Ascending aorta (tissue), 2 donors: ENCODE measurements at regions not wholly inside any gene's neighbourhood (a gene's known extent, or its start where the extent isn't known, plus 50 kb on each side); places are given as distances from the start of the nearest gene placed in this dataset.
"Not testable (repeated sequence)": the region's sequence is repeated elsewhere in the genome, so short reads cannot be mapped to it uniquely, and the experiment has no call there.

Experiments used
- DNase-seq, 2 donors: peaks; one replicate each; pipeline ENCODE4 v3.0.0-alpha.2; 2019; ENCODE audit warnings: low spot score in 2 of 2
- H3K27ac ChIP-seq, 2 donors: fragments of 200-600 bp; sonication (generic); one replicate each; pipeline ENCODE4 v1.5.1; 2016 to 2017; ENCODE audit warnings: mild to moderate bottlenecking in 1 of 2
- H3K27me3 ChIP-seq: fragments of 200-600 bp; sonication (generic); one replicate; pipeline ENCODE4 v1.5.1; 2017
- H3K36me3 ChIP-seq, 2 donors: fragments of 200-600 bp; sonication (generic); one replicate each; pipeline ENCODE4 v1.5.1; 2016
- H3K4me1 ChIP-seq, 2 donors: fragments of 200-600 bp; sonication (generic); one replicate each; pipeline ENCODE4 v1.5.1; 2016 to 2017; ENCODE audit warnings: mild to moderate bottlenecking in 1 of 2
- H3K4me3 ChIP-seq, 2 donors: fragments of 200-600 bp; sonication (generic); one replicate each; pipeline ENCODE4 v1.5.1; 2016 to 2017; ENCODE audit warnings: mild to moderate bottlenecking in 1 of 2
- H3K9me3 ChIP-seq, 2 donors: fragments of 200-600 bp; sonication (generic); one replicate each; pipeline ENCODE4 v1.5.1; 2016
- intact Hi-C: fragments of 100-400 bp; cut with DNase I; formaldehyde crosslinking; loops from one replicate; pipeline ENCODE4 v1.15.1; 2023
- TF ChIP-seq, protein P1 (sequence below), 3 experiments: fragments of 200-600 bp in 2 of 3; fragments of 450-650 bp in 1 of 3; sonication (generic) in 2 of 3; IDR thresholded peaks; one replicate each; pipeline ENCODE4 v1.5.1; 2016 to 2019; ENCODE audit warnings: antibody characterized with exemption in 3 of 3, mild to moderate bottlenecking in 1 of 3, moderate library complexity in 1 of 3

DNA sequence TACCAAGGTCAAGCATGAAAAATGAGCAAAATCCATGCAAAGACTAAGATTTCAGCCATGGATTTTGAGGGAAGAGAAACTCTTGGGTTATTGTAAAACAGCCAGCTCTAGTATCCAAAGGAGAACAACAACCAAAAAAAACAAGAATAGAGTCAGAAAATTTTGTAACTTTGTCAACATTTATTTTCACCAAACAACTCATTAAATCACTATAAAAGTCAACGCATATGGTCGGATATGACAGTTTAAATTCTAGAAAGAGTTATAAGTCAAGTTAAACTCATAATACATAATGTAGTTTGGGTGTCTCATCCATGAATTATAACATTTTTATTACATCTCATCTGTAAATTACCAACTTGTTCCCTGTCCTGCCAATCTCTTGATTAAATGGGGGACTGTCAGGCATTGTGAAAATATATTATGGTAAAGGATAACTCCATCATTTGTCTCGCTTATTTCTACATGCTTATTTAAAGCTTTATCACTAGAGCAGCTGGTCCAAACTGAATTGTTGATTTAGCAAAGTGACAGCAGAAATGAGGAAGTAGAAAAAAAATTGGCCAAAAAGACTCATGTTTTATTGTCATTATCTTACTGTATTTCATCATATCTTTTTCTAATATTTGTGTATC is 224.8 kb upstream of the NOCT start:
- Histone ChIP-seq H3K27ac (no peak overlapping the region), H3K4me3 (no peak overlapping the region), H3K9me3 (no peaks in the 10 kb centered on the region), H3K27me3 (no peaks in the 10 kb centered on the region), H3K36me3 (no peaks in the 10 kb centered on the region), H3K4me1 (no peaks in the 10 kb centered on the region)
- TF ChIP-seq, protein P1, sequence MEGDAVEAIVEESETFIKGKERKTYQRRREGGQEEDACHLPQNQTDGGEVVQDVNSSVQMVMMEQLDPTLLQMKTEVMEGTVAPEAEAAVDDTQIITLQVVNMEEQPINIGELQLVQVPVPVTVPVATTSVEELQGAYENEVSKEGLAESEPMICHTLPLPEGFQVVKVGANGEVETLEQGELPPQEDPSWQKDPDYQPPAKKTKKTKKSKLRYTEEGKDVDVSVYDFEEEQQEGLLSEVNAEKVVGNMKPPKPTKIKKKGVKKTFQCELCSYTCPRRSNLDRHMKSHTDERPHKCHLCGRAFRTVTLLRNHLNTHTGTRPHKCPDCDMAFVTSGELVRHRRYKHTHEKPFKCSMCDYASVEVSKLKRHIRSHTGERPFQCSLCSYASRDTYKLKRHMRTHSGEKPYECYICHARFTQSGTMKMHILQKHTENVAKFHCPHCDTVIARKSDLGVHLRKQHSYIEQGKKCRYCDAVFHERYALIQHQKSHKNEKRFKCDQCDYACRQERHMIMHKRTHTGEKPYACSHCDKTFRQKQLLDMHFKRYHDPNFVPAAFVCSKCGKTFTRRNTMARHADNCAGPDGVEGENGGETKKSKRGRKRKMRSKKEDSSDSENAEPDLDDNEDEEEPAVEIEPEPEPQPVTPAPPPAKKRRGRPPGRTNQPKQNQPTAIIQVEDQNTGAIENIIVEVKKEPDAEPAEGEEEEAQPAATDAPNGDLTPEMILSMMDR (IDR thresholded peaks at IDR 0.05): no peak
- intact Hi-C loops: no loop called here
- no peak for DNase-seq

GRCh38 chr4:138789796-138790195 is 225.8 kb upstream of the NOCT start:
- Histone ChIP-seq H3K4me1 (no peaks in the 10 kb centered on the region), H3K27me3 (no peaks in the 10 kb centered on the region), H3K9me3 (no peaks in the 10 kb centered on the region), H3K4me3 (no peak overlapping the region), H3K36me3 (no peaks in the 10 kb centered on the region), H3K27ac (no peak overlapping the region)
- TF ChIP-seq, protein P1 (IDR thresholded peaks at IDR 0.05): no peak
- intact Hi-C loops: no loop called here
- DNase-seq: no peak

GRCh38 chr4:138788857-138789256 is 226.7 kb upstream of the NOCT start:
- no peaks in the 10 kb centered on the region for H3K9me3 ChIP-seq
- no peak overlapping the region for H3K4me3 ChIP-seq
- intact Hi-C loops: no loop called here
- no peak overlapping the region for H3K27ac ChIP-seq
- no peak for DNase-seq
- TF ChIP-seq, protein P1 (IDR thresholded peaks at IDR 0.05): no peak
- H3K27me3 ChIP-seq: no peaks in the 10 kb centered on the region
- H3K4me1 ChIP-seq: no peaks in the 10 kb centered on the region
- no peaks in the 10 kb centered on the region for H3K36me3 ChIP-seq

DNA sequence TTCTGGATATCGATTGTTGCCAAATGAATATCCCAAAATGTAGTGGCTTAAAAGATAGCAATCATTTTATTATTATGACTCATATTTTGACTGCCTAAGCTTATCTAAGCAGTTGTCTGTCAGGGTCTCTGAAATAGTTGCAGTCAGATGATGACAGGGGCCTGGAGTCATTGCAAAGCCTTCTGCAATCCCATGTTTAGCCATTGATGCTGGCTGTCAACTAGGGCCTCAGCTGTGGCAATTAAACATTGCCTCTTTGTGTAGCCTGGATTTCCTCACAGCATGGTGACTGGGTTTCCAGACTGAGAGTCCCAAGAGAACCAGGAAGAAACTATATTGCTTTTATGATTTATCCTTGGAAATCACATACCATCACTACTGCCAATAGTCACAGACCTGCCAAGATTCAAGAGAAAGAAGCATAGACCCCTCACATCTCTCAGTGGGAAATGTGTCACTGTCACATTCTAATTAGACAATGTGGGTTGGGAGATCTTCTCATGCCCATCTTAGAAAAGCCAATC is 227.3 kb upstream of the NOCT start:
- Histone ChIP-seq H3K9me3 (no peaks in the 10 kb centered on the region), H3K36me3 (no peaks in the 10 kb centered on the region), H3K4me3 (no peak overlapping the region), H3K4me1 (no peaks in the 10 kb centered on the region), H3K27ac (no peak overlapping the region), H3K27me3 (no peaks in the 10 kb centered on the region)
- TF ChIP-seq, protein P1 (IDR thresholded peaks at IDR 0.05): no peak
- DNase-seq: no peak
- intact Hi-C loops: no loop called here

- H3K9me3 ChIP-seq, intact Hi-C loops: not testable (repeated sequence)
Observed at GRCh38 chr4:138779761-138780160, 235.8 kb upstream of the NOCT start.

GRCh38 chr4:138775890-138776289 is 239.7 kb upstream of the NOCT start:
- Histone ChIP-seq H3K27ac (no peak overlapping the region), H3K4me3 (no peak overlapping the region), H3K4me1 (no peaks in the 10 kb centered on the region), H3K27me3 (no peaks in the 10 kb centered on the region), H3K9me3 (no peaks in the 10 kb centered on the region), H3K36me3 (no peaks in the 10 kb centered on the region)
- TF ChIP-seq, protein P1 (IDR thresholded peaks at IDR 0.05): no peak
- DNase-seq: no peak
- intact Hi-C loops: no loop called here

More at GRCh38 chr4:138779761-138780160, 235.8 kb upstream of the NOCT start:
- DNase-seq, H3K4me1 ChIP-seq, H3K27me3 ChIP-seq, H3K27ac ChIP-seq, H3K4me3 ChIP-seq, H3K36me3 ChIP-seq: not testable (repeated sequence)
